ENCODE measurements at regions not wholly inside any gene's neighbourhood (a gene's known extent, or its start where the extent isn't known, plus 50 kb on each side); places are given as distances from the start of the nearest gene placed in this dataset.

- DNase-seq, result no peak
These were observed 910.6 kb downstream of the NTRK3 start for GRCh38 chr15:87345961-87346360.

- no peak for DNase-seq
These were observed 912.6 kb downstream of the NTRK3 start for GRCh38 chr15:87343966-87344365.

- DNase-seq, result no peak
These were observed 916.2 kb downstream of the NTRK3 start for GRCh38 chr15:87340370-87340769.

GRCh38 chr15:87326269-87326668 lies 930.3 kb downstream of the NTRK3 start:
- no peak for DNase-seq

GRCh38 chr15:87322870-87323269 lies 933.7 kb downstream of the NTRK3 start:
- DNase-seq, result no peak

GRCh38 chr15:87322265-87322664 lies 934.3 kb downstream of the NTRK3 start:
- no peak for DNase-seq

- no peak for DNase-seq
These were observed 938.6 kb downstream of the NTRK3 start for GRCh38 chr15:87317900-87318299.

- DNase-seq, result no peak
These were observed 944.3 kb downstream of the NTRK3 start for GRCh38 chr15:87312221-87312620.

- DNase-seq, result no peak
These were observed 956.4 kb downstream of the NTRK3 start for GRCh38 chr15:87300146-87300545.

- no peak for DNase-seq
These were observed 961.7 kb downstream of the NTRK3 start for GRCh38 chr15:87294854-87295253.

GRCh38 chr15:87293031-87293430 lies 963.5 kb downstream of the NTRK3 start:
- DNase-seq, result no peak

- DNase-seq, result no peak
These were observed 969.4 kb downstream of the NTRK3 start for GRCh38 chr15:87287156-87287555.

- DNase-seq, result no peak
These were observed 987.0 kb downstream of the NTRK3 start for GRCh38 chr15:87269566-87269965.

- no peak for DNase-seq
These were observed 987.9 kb downstream of the NTRK3 start for GRCh38 chr15:87268675-87269074.

GRCh38 chr15:87267798-87268197 lies 988.7 kb downstream of the NTRK3 start:
- no peak for DNase-seq

GRCh38 chr15:87263871-87264270 lies 992.7 kb downstream of the NTRK3 start:
- DNase-seq, result no peak

GRCh38 chr15:87263296-87263695 lies 993.2 kb downstream of the NTRK3 start:
- DNase-seq, result no peak

- peak; percentile 5 for DNase-seq
These were observed 1010.9 kb downstream of the NTRK3 start for GRCh38 chr15:87245592-87245991.

GRCh38 chr15:87243474-87243873 lies 1013.1 kb downstream of the NTRK3 start:
- DNase-seq, result no peak

- no peak for DNase-seq
These were observed 1016.8 kb downstream of the NTRK3 start for GRCh38 chr15:87239582-87240230.

- no peak for DNase-seq
These were observed 1018.0 kb downstream of the NTRK3 start for GRCh38 chr15:87238451-87239068.

GRCh38 chr15:87228460-87228859 lies 1028.1 kb downstream of the NTRK3 start:
- DNase-seq, result no peak

- no peak for DNase-seq
These were observed 1028.7 kb downstream of the NTRK3 start for GRCh38 chr15:87227846-87228245.

- DNase-seq, result no peak
These were observed 1031.1 kb downstream of the NTRK3 start for GRCh38 chr15:87225436-87225835.

- no peak for DNase-seq
These were observed 1032.1 kb downstream of the NTRK3 start for GRCh38 chr15:87224404-87224803.
